ENCODE measurements at regions not wholly inside any gene's neighbourhood (a gene's known extent, or its start where the extent isn't known, plus 50 kb on each side); places are given as distances from the start of the nearest gene placed in this dataset.

- no peak for TF ChIP-seq SP1 (IDR thresholded peaks at IDR 0.05)
- TF ChIP-seq TARDBP (IDR thresholded peaks at IDR 0.05) = no peak
- no peak for TF ChIP-seq ELF4 (IDR thresholded peaks at IDR 0.05)
Measured at GRCh38 chr12:4112734-4113325, 160.7 kb upstream of the CCND2 start.

Data from HEK293T (cell line).